Activated CD4-positive, CD25-positive, alpha-beta regulatory T cell treated with anti-CD3 and anti-CD28 coated beads, Interleukin-2, amount 50 U/mL, for 72 hours (primary cell): ENCODE measurements at regions not wholly inside any gene's neighbourhood (a gene's known extent, or its start where the extent isn't known, plus 50 kb on each side); places are given as distances from the start of the nearest gene placed in this dataset.
A peak's percentile ranks its signal among the peaks of the same experiment; 100 is the strongest.

Source experiments
- DNase-seq: peaks from one replicate; pipeline ENCODE4 v3.0.0; 2021

- DNase-seq, result no peak
These were observed 548.2 kb downstream of the QKI start for GRCh38 chr6:163962627-163963117.

- DNase-seq, result no peak
These were observed 545.6 kb downstream of the QKI start for GRCh38 chr6:163960128-163960527.

GRCh38 chr6:163958646-163959045 is 544.1 kb downstream of the QKI start:
- no peak for DNase-seq

GRCh38 chr6:163956571-163957407 is 542.3 kb downstream of the QKI start:
- DNase-seq, result peak; percentile 56

- DNase-seq, result no peak
These were observed 541.2 kb downstream of the QKI start for GRCh38 chr6:163955756-163956155.

- DNase-seq, result no peak
These were observed 540.6 kb downstream of the QKI start for GRCh38 chr6:163955096-163955495.

GRCh38 chr6:163954088-163954775 is 539.7 kb downstream of the QKI start:
- DNase-seq, result no peak

GRCh38 chr6:163952005-163952404 is 537.5 kb downstream of the QKI start:
- no peak for DNase-seq

GRCh38 chr6:163951326-163951725 is 536.8 kb downstream of the QKI start:
- no peak for DNase-seq

GRCh38 chr6:163950159-163950558 is 535.6 kb downstream of the QKI start:
- no peak for DNase-seq

- DNase-seq, result no peak
These were observed 534.9 kb downstream of the QKI start for GRCh38 chr6:163949431-163949830.

- no peak for DNase-seq
These were observed 533.7 kb downstream of the QKI start for GRCh38 chr6:163948250-163948649.

GRCh38 chr6:163947276-163947675 is 532.8 kb downstream of the QKI start:
- no peak for DNase-seq

- no peak for DNase-seq
These were observed 531.9 kb downstream of the QKI start for GRCh38 chr6:163946437-163946836.

- no peak for DNase-seq
These were observed 531.3 kb downstream of the QKI start for GRCh38 chr6:163945808-163946207.

- no peak for DNase-seq
These were observed 530.4 kb downstream of the QKI start for GRCh38 chr6:163944897-163945296.

- DNase-seq, result no peak
These were observed 529.3 kb downstream of the QKI start for GRCh38 chr6:163943607-163944385.

- DNase-seq, result no peak
These were observed 528.3 kb downstream of the QKI start for GRCh38 chr6:163942790-163943189.

- no peak for DNase-seq
These were observed 527.1 kb downstream of the QKI start for GRCh38 chr6:163941624-163941976.

GRCh38 chr6:163940705-163941623 is 526.4 kb downstream of the QKI start:
- DNase-seq, result no peak

GRCh38 chr6:163937071-163937470 is 522.6 kb downstream of the QKI start:
- DNase-seq, result no peak

GRCh38 chr6:163935158-163935762 is 520.7 kb downstream of the QKI start:
- no peak for DNase-seq
